ENCODE measurements at regions not wholly inside any gene's neighbourhood (a gene's known extent, or its start where the extent isn't known, plus 50 kb on each side); places are given as distances from the start of the nearest gene placed in this dataset.

DNA sequence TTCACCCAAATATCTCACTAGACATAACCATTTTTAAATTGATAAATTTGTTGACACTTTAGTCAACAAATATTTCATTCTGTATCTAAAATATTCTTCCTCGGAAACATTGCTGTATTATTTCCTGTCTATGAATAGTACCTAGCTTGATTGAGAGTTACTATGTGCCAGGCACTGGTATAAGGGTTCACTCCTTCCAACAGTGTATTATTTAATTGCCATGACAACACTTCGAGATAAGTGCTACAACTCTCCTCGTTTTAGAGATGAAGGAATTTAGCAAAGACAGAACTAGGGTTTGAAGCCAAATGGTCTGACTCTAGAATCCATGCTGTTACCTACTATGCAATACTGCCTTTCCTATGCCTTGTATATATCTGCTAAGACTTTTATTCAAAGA lies 287.2 kb downstream of the YTHDC2 start:
- Histone ChIP-seq H3K36me3 (ENCODE audit: low read depth) (no peaks in the 10 kb centered on the region), H3K4me2 (ENCODE audit: unreplicated experiment) (no peak overlapping the region), H3K9ac (no peak overlapping the region), H3K27ac (no peak overlapping the region), H4K20me1 (ENCODE audit: insufficient read depth) (no peaks in the 10 kb centered on the region), H3K4me3 (no peak overlapping the region), H3K9me2 (ENCODE audit: insufficient read depth) (no peaks in the 10 kb centered on the region), H3K9me3 (ENCODE audit: low read depth) (no peaks in the 10 kb centered on the region), H2AFZ (no peak overlapping the region), H3K79me2 (ENCODE audit: insufficient read depth) (no peaks in the 10 kb centered on the region), H3K27me3 (replicated peaks; ENCODE audit: insufficient read depth) (peaks cover 4% of the 10 kb centered on the region; the same call in 1 of the 2 replicates), H3F3A (ENCODE audit: insufficient read depth) (peaks cover 5% of the 10 kb centered on the region), H3K4me1 (ENCODE audit: insufficient read depth) (peaks cover 3% of the 10 kb centered on the region)
- DNase-seq, result no peak
- TF ChIP-seq EZH2 (IDR thresholded peaks at IDR 0.05; ENCODE audit: insufficient read depth, poor library complexity, severe bottlenecking) (no peak), EZH2phosphoT487 (IDR thresholded peaks at IDR 0.05; ENCODE audit: insufficient read depth, low read depth) (no peak)
- in situ Hi-C loops (cut with MboI), result no loop called here
- 39 to 41% methylated on average over 3 of the region's 3 CpGs for whole genome bisulfite sequencing, 2 experiments (ENCODE audit: low coverage in 1 of 2, low lambda C conversion rate in 2 of 2, missing lambda C conversion rate in 2 of 2)

DNA sequence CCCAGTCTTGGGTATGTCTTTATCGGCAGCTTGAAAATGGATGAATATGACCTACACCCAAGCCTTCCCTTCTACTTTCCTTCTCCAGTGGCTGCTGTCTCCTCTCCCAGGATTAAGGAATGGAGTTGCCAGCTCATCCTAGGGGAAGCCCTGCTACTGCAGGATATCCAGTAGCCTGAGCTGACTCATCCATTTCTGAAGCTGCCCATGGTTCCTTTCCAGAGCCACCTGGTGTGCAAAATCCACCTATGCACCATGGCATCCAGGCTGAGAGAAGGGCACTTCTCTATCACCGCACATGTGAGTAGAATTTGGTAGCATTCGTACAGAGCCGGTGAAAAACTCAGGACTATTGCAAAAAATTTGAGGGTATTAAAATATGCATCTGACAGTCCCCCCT lies 290.8 kb downstream of the YTHDC2 start:
- WGBS, 2 experiments (ENCODE audit: low coverage in 1 of 2, low lambda C conversion rate in 2 of 2, missing lambda C conversion rate in 2 of 2), result 70% methylated on average over 4 of the region's 4 CpGs
- H3K4me2 ChIP-seq (ENCODE audit: unreplicated experiment), result no peak overlapping the region
- H3K4me3 ChIP-seq, result no peak overlapping the region
- peaks cover 29% of the 10 kb centered on the region for H3K4me1 ChIP-seq (ENCODE audit: insufficient read depth)
- H3K27ac ChIP-seq, result no peak overlapping the region
- H3K36me3 ChIP-seq (ENCODE audit: low read depth), result no peaks in the 10 kb centered on the region
- peaks cover 37% of the 10 kb centered on the region for H3F3A ChIP-seq (ENCODE audit: insufficient read depth)
- no peaks in the 10 kb centered on the region for H3K9me2 ChIP-seq (ENCODE audit: insufficient read depth)
- DNase-seq, result peak; percentile 5
- TF ChIP-seq EZH2 (IDR thresholded peaks at IDR 0.05; ENCODE audit: insufficient read depth, poor library complexity, severe bottlenecking) (no peak), EZH2phosphoT487 (IDR thresholded peaks at IDR 0.05; ENCODE audit: insufficient read depth, low read depth) (no peak)
- no peaks in the 10 kb centered on the region for H4K20me1 ChIP-seq (ENCODE audit: insufficient read depth)
- no peaks in the 10 kb centered on the region for H3K9me3 ChIP-seq (ENCODE audit: low read depth)
- in situ Hi-C loops (cut with MboI), result no loop called here
- no peaks in the 10 kb centered on the region for H3K79me2 ChIP-seq (ENCODE audit: insufficient read depth)
- H3K9ac ChIP-seq, result no peak overlapping the region
- H2AFZ ChIP-seq, result no peak overlapping the region
- no peaks in the 10 kb centered on the region; the same call in 1 of the 2 replicates for H3K27me3 ChIP-seq (replicated peaks; ENCODE audit: insufficient read depth)

DNA sequence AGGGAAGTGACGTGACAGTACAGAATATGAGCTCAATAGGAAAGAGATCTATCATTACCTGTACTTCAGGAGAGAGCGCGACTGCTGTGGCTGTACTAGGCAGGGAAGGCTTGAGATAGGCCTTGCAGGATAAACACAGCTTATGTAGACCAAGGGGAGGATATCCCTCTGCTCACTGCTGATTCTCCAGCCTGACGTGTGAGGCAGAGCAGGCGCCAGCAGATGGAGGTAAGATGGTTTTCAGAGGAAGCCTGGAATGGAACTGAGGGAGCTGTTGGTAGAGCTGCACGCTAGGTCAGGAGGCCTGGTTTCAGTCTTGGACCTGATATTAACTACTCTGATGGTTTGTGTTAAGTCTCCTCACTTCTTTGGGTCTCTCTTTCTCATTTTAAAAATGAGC lies 291.4 kb downstream of the YTHDC2 start:
- H3K9me3 ChIP-seq (ENCODE audit: low read depth), result no peaks in the 10 kb centered on the region
- in situ Hi-C loops (cut with MboI), result no loop called here
- no peak overlapping the region for H2AFZ ChIP-seq
- H3K9me2 ChIP-seq (ENCODE audit: insufficient read depth), result no peaks in the 10 kb centered on the region
- H3F3A ChIP-seq (ENCODE audit: insufficient read depth), result peaks cover 37% of the 10 kb centered on the region
- 91 to 92% methylated on average over 6 of the region's 6 CpGs for WGBS, 2 experiments (ENCODE audit: low coverage in 1 of 2, low lambda C conversion rate in 2 of 2, missing lambda C conversion rate in 2 of 2)
- H3K9ac ChIP-seq, result no peak overlapping the region
- no peaks in the 10 kb centered on the region for H3K79me2 ChIP-seq (ENCODE audit: insufficient read depth)
- no peak overlapping the region for H3K27ac ChIP-seq
- H3K36me3 ChIP-seq (ENCODE audit: low read depth), result no peaks in the 10 kb centered on the region
- peaks cover 29% of the 10 kb centered on the region for H3K4me1 ChIP-seq (ENCODE audit: insufficient read depth)
- no peaks in the 10 kb centered on the region for H4K20me1 ChIP-seq (ENCODE audit: insufficient read depth)
- no peak overlapping the region for H3K4me3 ChIP-seq
- TF ChIP-seq EZH2 (IDR thresholded peaks at IDR 0.05; ENCODE audit: insufficient read depth, poor library complexity, severe bottlenecking) (no peak), EZH2phosphoT487 (IDR thresholded peaks at IDR 0.05; ENCODE audit: insufficient read depth, low read depth) (no peak)
- H3K27me3 ChIP-seq (replicated peaks; ENCODE audit: insufficient read depth), result no peaks in the 10 kb centered on the region; the same call in 1 of the 2 replicates
- H3K4me2 ChIP-seq (ENCODE audit: unreplicated experiment), result no peak overlapping the region
- no peak for DNase-seq

DNA sequence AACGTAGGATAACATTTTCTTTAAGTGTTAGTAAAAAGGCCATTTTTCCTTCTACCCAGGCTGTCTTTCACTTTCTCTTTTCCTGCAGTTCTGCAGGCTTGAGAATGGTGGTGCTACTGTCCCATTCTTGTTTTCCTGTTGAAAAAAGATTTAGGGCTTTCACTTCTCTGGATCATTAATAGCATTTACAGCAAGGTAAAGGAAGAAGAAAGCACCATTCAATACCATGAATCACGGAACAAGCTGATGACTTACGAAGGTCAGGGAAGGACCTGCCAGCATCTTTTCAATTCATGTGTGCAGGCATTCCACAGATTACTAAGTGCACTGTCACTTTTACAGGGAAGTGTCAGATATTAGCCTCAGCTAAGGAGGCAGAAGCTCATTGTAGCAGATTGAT lies 292.8 kb downstream of the YTHDC2 start:
- Histone ChIP-seq H3K27me3 (replicated peaks; ENCODE audit: insufficient read depth) (no peaks in the 10 kb centered on the region; the same call in 1 of the 2 replicates), H3K79me2 (ENCODE audit: insufficient read depth) (no peaks in the 10 kb centered on the region), H3K4me3 (peak overlapping the region; percentile 45), H3K9me3 (ENCODE audit: low read depth) (no peaks in the 10 kb centered on the region), H3K9ac (peak overlapping the region; percentile 15), H3K9me2 (ENCODE audit: insufficient read depth) (no peaks in the 10 kb centered on the region), H3K36me3 (ENCODE audit: low read depth) (no peaks in the 10 kb centered on the region), H3F3A (ENCODE audit: insufficient read depth) (peaks cover 37% of the 10 kb centered on the region), H3K27ac (peak overlapping the region; percentile 41), H4K20me1 (ENCODE audit: insufficient read depth) (no peaks in the 10 kb centered on the region), H3K4me1 (ENCODE audit: insufficient read depth) (peaks cover 29% of the 10 kb centered on the region), H3K4me2 (ENCODE audit: unreplicated experiment) (peak overlapping the region; percentile 72), H2AFZ (peak overlapping the region; percentile 79)
- DNase-seq, result peak; percentile 68
- TF ChIP-seq EZH2phosphoT487 (IDR thresholded peaks at IDR 0.05; ENCODE audit: insufficient read depth, low read depth) (no peak), EZH2 (IDR thresholded peaks at IDR 0.05; ENCODE audit: insufficient read depth, poor library complexity, severe bottlenecking) (no peak)
- WGBS, 2 experiments (ENCODE audit: low coverage in 1 of 2, low lambda C conversion rate in 2 of 2, missing lambda C conversion rate in 2 of 2), result 2 to 5% methylated on average over 3 of the region's 3 CpGs
- in situ Hi-C loops (cut with MboI), result no loop called here

DNA sequence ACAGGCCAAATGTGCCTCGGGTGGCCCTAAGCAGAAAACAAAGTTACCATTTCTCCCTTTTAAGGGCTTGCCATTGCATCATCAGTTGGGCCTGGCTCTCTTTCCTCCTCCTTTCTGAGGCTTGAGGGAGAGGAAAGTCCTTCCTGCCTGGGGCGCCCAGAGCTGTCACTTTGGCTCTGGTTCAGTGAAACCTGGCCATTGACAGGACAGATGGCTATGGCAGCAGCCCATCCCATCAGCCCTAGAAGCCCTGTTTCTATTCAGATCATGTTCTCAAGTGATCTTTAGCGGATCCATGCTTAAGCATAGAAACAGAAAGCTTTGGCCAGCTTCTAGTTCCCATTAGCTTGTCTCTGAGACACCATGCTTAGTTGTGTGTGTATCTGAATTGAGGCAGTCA lies 293.4 kb downstream of the YTHDC2 start:
- WGBS, 2 experiments (ENCODE audit: low coverage in 1 of 2, low lambda C conversion rate in 2 of 2, missing lambda C conversion rate in 2 of 2), result 0 to 2% methylated on average over 3 of the region's 3 CpGs
- H4K20me1 ChIP-seq (ENCODE audit: insufficient read depth), result no peaks in the 10 kb centered on the region
- peaks cover 29% of the 10 kb centered on the region for H3K4me1 ChIP-seq (ENCODE audit: insufficient read depth)
- in situ Hi-C loops (cut with MboI), result no loop called here
- no peaks in the 10 kb centered on the region for H3K79me2 ChIP-seq (ENCODE audit: insufficient read depth)
- peak overlapping the region; percentile 41 for H3K27ac ChIP-seq
- H3F3A ChIP-seq (ENCODE audit: insufficient read depth), result peaks cover 37% of the 10 kb centered on the region
- no peak for TF ChIP-seq EZH2phosphoT487 (IDR thresholded peaks at IDR 0.05; ENCODE audit: insufficient read depth, low read depth)
- TF ChIP-seq EZH2 (IDR thresholded peaks at IDR 0.05; ENCODE audit: insufficient read depth, poor library complexity, severe bottlenecking), result no peak
- H3K27me3 ChIP-seq (replicated peaks; ENCODE audit: insufficient read depth), result no peaks in the 10 kb centered on the region; the same call in 1 of the 2 replicates
- no peaks in the 10 kb centered on the region for H3K9me2 ChIP-seq (ENCODE audit: insufficient read depth)
- DNase-seq, result peak; percentile 62
- no peaks in the 10 kb centered on the region for H3K9me3 ChIP-seq (ENCODE audit: low read depth)
- no peaks in the 10 kb centered on the region for H3K36me3 ChIP-seq (ENCODE audit: low read depth)
- peak overlapping the region; percentile 15; the same call in 1 of the 2 replicates for H3K9ac ChIP-seq
- H2AFZ ChIP-seq, result peak overlapping the region; percentile 79
- H3K4me3 ChIP-seq, result peak overlapping the region; percentile 45
- peak overlapping the region; percentile 72 for H3K4me2 ChIP-seq (ENCODE audit: unreplicated experiment)
